ENCODE measurements at regions not wholly inside any gene's neighbourhood (a gene's known extent, or its start where the extent isn't known, plus 50 kb on each side); places are given as distances from the start of the nearest gene placed in this dataset.
A peak's percentile ranks its signal among the peaks of the same experiment; 100 is the strongest.

- no peak overlapping the region for H4K12ac ChIP-seq (ENCODE audit: low read depth, low read length)
- H3K23ac ChIP-seq (ENCODE audit: low read length) = no peak overlapping the region
- H3K79me2 ChIP-seq (ENCODE audit: control insufficient read depth, insufficient read depth, low read length, poor library complexity) = no peaks in the 10 kb centered on the region
- H3K14ac ChIP-seq (ENCODE audit: low read length) = no peak overlapping the region
- H4K8ac ChIP-seq (ENCODE audit: low read depth, low read length) = no peak overlapping the region
- H3K9ac ChIP-seq (ENCODE audit: low read length) = no peak overlapping the region
- H2BK120ac ChIP-seq (ENCODE audit: insufficient read depth, low read length, poor library complexity) = no peak overlapping the region
- no peak overlapping the region for H3K4me3 ChIP-seq (ENCODE audit: low read depth, low read length)
- no peaks in the 10 kb centered on the region for H3K36me3 ChIP-seq (ENCODE audit: control insufficient read depth in 1 of 2, insufficient read depth in 2 of 2, low read length in 2 of 2)
- H3K27ac ChIP-seq (ENCODE audit: low read depth, low read length) = no peak overlapping the region
- no peak overlapping the region for H2BK12ac ChIP-seq (ENCODE audit: low read length)
- no peaks in the 10 kb centered on the region for H3K27me3 ChIP-seq (ENCODE audit: insufficient read depth, low read length)
- no peak overlapping the region for H4K91ac ChIP-seq (ENCODE audit: low read depth, low read length)
- H2AK5ac ChIP-seq (ENCODE audit: low read length) = no peak overlapping the region
- H3K4ac ChIP-seq (ENCODE audit: low read depth, low read length) = no peak overlapping the region
- H2AFZ ChIP-seq (ENCODE audit: insufficient read depth, low read length, poor library complexity) = no peak overlapping the region
- no peaks in the 10 kb centered on the region for H3K4me1 ChIP-seq (ENCODE audit: control insufficient read depth in 1 of 2, insufficient read depth in 2 of 2, low read length in 2 of 2)
- no peaks in the 10 kb centered on the region for H3K9me3 ChIP-seq (ENCODE audit: insufficient read depth, low read depth, low read length)
- DNase-seq = peak in 1 of 2 donors; percentile 71
- H3K79me1 ChIP-seq (ENCODE audit: low read length) = no peaks in the 10 kb centered on the region
- no peak overlapping the region for H3K18ac ChIP-seq (ENCODE audit: low read length)
- no peak overlapping the region for H2BK5ac ChIP-seq (ENCODE audit: low read depth, low read length, poor library complexity)
- WGBS (ENCODE audit: extremely low coverage, insufficient coverage, insufficient read length) = no CpG with 5 or more reads among the region's 9 CpGs
- H3K4me2 ChIP-seq (ENCODE audit: low read length) = no peak overlapping the region
Observed at GRCh38 chr15:53209396-53210042, 419.4 kb upstream of the ONECUT1 start.

GRCh38 chr15:53208751-53209150 lies 418.6 kb upstream of the ONECUT1 start:
- no peak overlapping the region for H3K4me3 ChIP-seq (ENCODE audit: low read depth, low read length)
- H3K36me3 ChIP-seq (ENCODE audit: control insufficient read depth in 1 of 2, insufficient read depth in 2 of 2, low read length in 2 of 2) = no peaks in the 10 kb centered on the region
- no peak overlapping the region for H2BK5ac ChIP-seq (ENCODE audit: low read depth, low read length, poor library complexity)
- no peaks in the 10 kb centered on the region for H3K4me1 ChIP-seq (ENCODE audit: control insufficient read depth in 1 of 2, insufficient read depth in 2 of 2, low read length in 2 of 2)
- DNase-seq = no peak
- H2AK5ac ChIP-seq (ENCODE audit: low read length) = no peak overlapping the region
- H2AFZ ChIP-seq (ENCODE audit: insufficient read depth, low read length, poor library complexity) = no peak overlapping the region
- WGBS (ENCODE audit: extremely low coverage, insufficient coverage, insufficient read length) = no CpG with 5 or more reads among the region's 4 CpGs
- H4K12ac ChIP-seq (ENCODE audit: low read depth, low read length) = no peak overlapping the region
- no peak overlapping the region for H3K18ac ChIP-seq (ENCODE audit: low read length)
- H3K9ac ChIP-seq (ENCODE audit: low read length) = no peak overlapping the region
- no peak overlapping the region for H2BK120ac ChIP-seq (ENCODE audit: insufficient read depth, low read length, poor library complexity)
- H3K79me2 ChIP-seq (ENCODE audit: control insufficient read depth, insufficient read depth, low read length, poor library complexity) = no peaks in the 10 kb centered on the region
- H3K4ac ChIP-seq (ENCODE audit: low read depth, low read length) = no peak overlapping the region
- H3K9me3 ChIP-seq (ENCODE audit: insufficient read depth, low read depth, low read length) = no peaks in the 10 kb centered on the region
- no peak overlapping the region for H2BK12ac ChIP-seq (ENCODE audit: low read length)
- no peak overlapping the region for H3K14ac ChIP-seq (ENCODE audit: low read length)
- H3K79me1 ChIP-seq (ENCODE audit: low read length) = no peaks in the 10 kb centered on the region
- no peak overlapping the region for H3K27ac ChIP-seq (ENCODE audit: low read depth, low read length)
- H3K23ac ChIP-seq (ENCODE audit: low read length) = no peak overlapping the region
- H3K4me2 ChIP-seq (ENCODE audit: low read length) = no peak overlapping the region
- no peaks in the 10 kb centered on the region for H3K27me3 ChIP-seq (ENCODE audit: insufficient read depth, low read length)
- H4K91ac ChIP-seq (ENCODE audit: low read depth, low read length) = no peak overlapping the region
- no peak overlapping the region for H4K8ac ChIP-seq (ENCODE audit: low read depth, low read length)

- Histone ChIP-seq H2BK12ac (ENCODE audit: low read length) (no peak overlapping the region), H3K27me3 (ENCODE audit: insufficient read depth, low read length) (no peaks in the 10 kb centered on the region), H4K12ac (ENCODE audit: low read depth, low read length) (no peak overlapping the region), H3K9me3 (ENCODE audit: insufficient read depth, low read depth, low read length) (no peaks in the 10 kb centered on the region), H3K79me1 (ENCODE audit: low read length) (no peaks in the 10 kb centered on the region), H3K14ac (ENCODE audit: low read length) (no peak overlapping the region), H3K4me3 (ENCODE audit: low read depth, low read length) (no peak overlapping the region), H3K18ac (ENCODE audit: low read length) (no peak overlapping the region), H3K36me3 (ENCODE audit: control insufficient read depth in 1 of 2, insufficient read depth in 2 of 2, low read length in 2 of 2) (no peaks in the 10 kb centered on the region), H3K9ac (ENCODE audit: low read length) (no peak overlapping the region), H2BK120ac (ENCODE audit: insufficient read depth, low read length, poor library complexity) (no peak overlapping the region), H2BK5ac (ENCODE audit: low read depth, low read length, poor library complexity) (no peak overlapping the region), H3K4me1 (ENCODE audit: control insufficient read depth in 1 of 2, insufficient read depth in 2 of 2, low read length in 2 of 2) (no peaks in the 10 kb centered on the region), H3K4me2 (ENCODE audit: low read length) (no peak overlapping the region), H4K91ac (ENCODE audit: low read depth, low read length) (no peak overlapping the region), H2AFZ (ENCODE audit: insufficient read depth, low read length, poor library complexity) (no peak overlapping the region), H4K8ac (ENCODE audit: low read depth, low read length) (no peak overlapping the region), H3K4ac (ENCODE audit: low read depth, low read length) (no peak overlapping the region), H2AK5ac (ENCODE audit: low read length) (no peak overlapping the region), H3K23ac (ENCODE audit: low read length) (no peak overlapping the region), H3K79me2 (ENCODE audit: control insufficient read depth, insufficient read depth, low read length, poor library complexity) (no peaks in the 10 kb centered on the region), H3K27ac (ENCODE audit: low read depth, low read length) (no peak overlapping the region)
- DNase-seq = no peak
- no CpG with 5 or more reads among the region's 4 CpGs for WGBS (ENCODE audit: extremely low coverage, insufficient coverage, insufficient read length)
Observed at GRCh38 chr15:53203454-53203853, 413.3 kb upstream of the ONECUT1 start.

- Histone ChIP-seq H3K4me3 (ENCODE audit: low read depth, low read length) (no peak overlapping the region), H3K79me1 (ENCODE audit: low read length) (no peaks in the 10 kb centered on the region), H3K4me1 (ENCODE audit: control insufficient read depth in 1 of 2, insufficient read depth in 2 of 2, low read length in 2 of 2) (no peaks in the 10 kb centered on the region), H3K9me3 (ENCODE audit: insufficient read depth, low read depth, low read length) (no peaks in the 10 kb centered on the region), H2BK5ac (ENCODE audit: low read depth, low read length, poor library complexity) (no peak overlapping the region), H3K14ac (ENCODE audit: low read length) (no peak overlapping the region), H4K8ac (ENCODE audit: low read depth, low read length) (no peak overlapping the region), H3K4ac (ENCODE audit: low read depth, low read length) (no peak overlapping the region), H3K23ac (ENCODE audit: low read length) (no peak overlapping the region), H2AFZ (ENCODE audit: insufficient read depth, low read length, poor library complexity) (no peak overlapping the region), H2BK120ac (ENCODE audit: insufficient read depth, low read length, poor library complexity) (no peak overlapping the region), H3K4me2 (ENCODE audit: low read length) (no peak overlapping the region), H2BK12ac (ENCODE audit: low read length) (no peak overlapping the region), H3K79me2 (ENCODE audit: control insufficient read depth, insufficient read depth, low read length, poor library complexity) (no peaks in the 10 kb centered on the region), H3K27ac (ENCODE audit: low read depth, low read length) (no peak overlapping the region), H3K18ac (ENCODE audit: low read length) (no peak overlapping the region), H4K91ac (ENCODE audit: low read depth, low read length) (no peak overlapping the region), H3K36me3 (ENCODE audit: control insufficient read depth in 1 of 2, insufficient read depth in 2 of 2, low read length in 2 of 2) (no peaks in the 10 kb centered on the region), H3K27me3 (ENCODE audit: insufficient read depth, low read length) (no peaks in the 10 kb centered on the region), H2AK5ac (ENCODE audit: low read length) (no peak overlapping the region), H4K12ac (ENCODE audit: low read depth, low read length) (no peak overlapping the region), H3K9ac (ENCODE audit: low read length) (no peak overlapping the region)
- WGBS (ENCODE audit: extremely low coverage, insufficient coverage, insufficient read length) = no CpG with 5 or more reads among the region's 1 CpG
- no peak for DNase-seq
Observed at GRCh38 chr15:53202876-53203275, 412.7 kb upstream of the ONECUT1 start.
